Nephron (organoid): ENCODE measurements at regions not wholly inside any gene's neighbourhood (a gene's known extent, or its start where the extent isn't known, plus 50 kb on each side); places are given as distances from the start of the nearest gene placed in this dataset.

Experiments used
- H3K27ac Mint-ChIP-seq, 3 experiments: 2 replicates each; pipeline ENCODE4 v1.8.0; 2020; ENCODE audit warnings: mixed read lengths in 3 of 3, mild to moderate bottlenecking in 2 of 3, moderate library complexity in 1 of 3
- H3K27me3 Mint-ChIP-seq: 2 replicates; pipeline ENCODE4 v1.8.0; 2021; ENCODE audit warnings: low read depth, mild to moderate bottlenecking, moderate library complexity, mixed read lengths
- H3K36me3 Mint-ChIP-seq: 2 replicates; pipeline ENCODE4 v1.8.0; 2020; ENCODE audit warnings: low read depth, mixed read lengths
- H3K4me1 Mint-ChIP-seq: 2 replicates; pipeline ENCODE4 v1.8.0; 2020; ENCODE audit warnings: mixed read lengths
- H3K4me3 Mint-ChIP-seq, 3 experiments: 2 replicates each; pipeline ENCODE4 v1.8.0; 2020; ENCODE audit warnings: mild to moderate bottlenecking in 3 of 3, mixed read lengths in 3 of 3, moderate library complexity in 2 of 3
- H3K9me3 Mint-ChIP-seq: 2 replicates; pipeline ENCODE4 v1.8.0; 2020; ENCODE audit warnings: mixed read lengths
- TF ChIP-seq, protein P1 (sequence below), 3 experiments: fragments of 200-600 bp; sonication (generic); IDR thresholded peaks; one replicate each; pipeline ENCODE4 v1.5.0; 2021; ENCODE audit warnings: antibody characterized with exemption in 3 of 3; ENCODE audit not compliant: unreplicated experiment in 3 of 3

DNA sequence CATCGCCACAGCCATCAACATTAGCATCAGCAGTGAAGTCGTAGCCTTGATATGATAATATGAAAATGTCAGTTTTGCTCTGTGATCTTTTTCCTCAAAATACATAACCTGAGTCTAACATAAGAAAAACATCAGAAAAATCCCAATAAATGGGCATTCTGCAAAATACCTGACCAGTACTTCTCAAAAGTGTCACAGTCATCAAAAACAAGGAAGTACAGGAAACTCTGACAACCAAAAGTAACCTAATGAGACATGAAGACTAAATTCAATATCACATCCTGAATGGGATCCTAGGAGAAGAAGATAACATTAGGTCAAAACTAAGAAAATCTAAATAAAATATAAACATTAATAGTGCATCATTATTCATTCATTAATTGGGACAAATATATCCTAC is 1731.0 kb downstream of the SUCLG1 start:
- TF ChIP-seq, protein P1, sequence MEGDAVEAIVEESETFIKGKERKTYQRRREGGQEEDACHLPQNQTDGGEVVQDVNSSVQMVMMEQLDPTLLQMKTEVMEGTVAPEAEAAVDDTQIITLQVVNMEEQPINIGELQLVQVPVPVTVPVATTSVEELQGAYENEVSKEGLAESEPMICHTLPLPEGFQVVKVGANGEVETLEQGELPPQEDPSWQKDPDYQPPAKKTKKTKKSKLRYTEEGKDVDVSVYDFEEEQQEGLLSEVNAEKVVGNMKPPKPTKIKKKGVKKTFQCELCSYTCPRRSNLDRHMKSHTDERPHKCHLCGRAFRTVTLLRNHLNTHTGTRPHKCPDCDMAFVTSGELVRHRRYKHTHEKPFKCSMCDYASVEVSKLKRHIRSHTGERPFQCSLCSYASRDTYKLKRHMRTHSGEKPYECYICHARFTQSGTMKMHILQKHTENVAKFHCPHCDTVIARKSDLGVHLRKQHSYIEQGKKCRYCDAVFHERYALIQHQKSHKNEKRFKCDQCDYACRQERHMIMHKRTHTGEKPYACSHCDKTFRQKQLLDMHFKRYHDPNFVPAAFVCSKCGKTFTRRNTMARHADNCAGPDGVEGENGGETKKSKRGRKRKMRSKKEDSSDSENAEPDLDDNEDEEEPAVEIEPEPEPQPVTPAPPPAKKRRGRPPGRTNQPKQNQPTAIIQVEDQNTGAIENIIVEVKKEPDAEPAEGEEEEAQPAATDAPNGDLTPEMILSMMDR (IDR thresholded peaks at IDR 0.05; ENCODE audit: unreplicated experiment in 3 of 3): no peak
- Mint-ChIP-seq H3K27me3 (peaks cover 4% of the 10 kb centered on the region), H3K9me3 (no peaks in the 10 kb centered on the region), H3K36me3 (no peaks in the 10 kb centered on the region), H3K4me3 (no peak overlapping the region), H3K27ac (no peak overlapping the region), H3K4me1 (no peaks in the 10 kb centered on the region)

- Mint-ChIP-seq H3K27me3 (no peaks in the 10 kb centered on the region), H3K4me3 (no peak overlapping the region), H3K9me3 (no peaks in the 10 kb centered on the region), H3K36me3 (no peaks in the 10 kb centered on the region), H3K27ac (no peak overlapping the region), H3K4me1 (no peaks in the 10 kb centered on the region)
- TF ChIP-seq, protein P1 (IDR thresholded peaks at IDR 0.05; ENCODE audit: unreplicated experiment in 3 of 3): no peak
These were observed 1750.4 kb downstream of the SUCLG1 start for GRCh38 chr2:82708681-82709080.

GRCh38 chr2:82697231-82697630 is 1761.8 kb downstream of the SUCLG1 start:
- TF ChIP-seq, protein P1 (IDR thresholded peaks at IDR 0.05; ENCODE audit: unreplicated experiment in 3 of 3): no peak
- Mint-ChIP-seq H3K27ac (no peak overlapping the region), H3K4me1 (no peaks in the 10 kb centered on the region), H3K27me3 (no peaks in the 10 kb centered on the region), H3K9me3 (no peaks in the 10 kb centered on the region), H3K36me3 (no peaks in the 10 kb centered on the region), H3K4me3 (no peak overlapping the region)

- H3K27ac Mint-ChIP-seq: no peak overlapping the region
- no peaks in the 10 kb centered on the region for H3K27me3 Mint-ChIP-seq
- H3K4me3 Mint-ChIP-seq: no peak overlapping the region
- no peaks in the 10 kb centered on the region for H3K9me3 Mint-ChIP-seq
- no peaks in the 10 kb centered on the region for H3K36me3 Mint-ChIP-seq
- no peaks in the 10 kb centered on the region for H3K4me1 Mint-ChIP-seq
- TF ChIP-seq, protein P1 (IDR thresholded peaks at IDR 0.05; ENCODE audit: unreplicated experiment in 3 of 3): no peak
These were observed 1764.6 kb downstream of the SUCLG1 start for GRCh38 chr2:82694431-82694830.

- TF ChIP-seq, protein P1 (IDR thresholded peaks at IDR 0.05; ENCODE audit: unreplicated experiment in 3 of 3): no peak
- peaks cover 2% of the 10 kb centered on the region for H3K9me3 Mint-ChIP-seq
- H3K4me3 Mint-ChIP-seq: no peak overlapping the region
- H3K27me3 Mint-ChIP-seq: no peaks in the 10 kb centered on the region
- H3K27ac Mint-ChIP-seq: no peak overlapping the region
- H3K36me3 Mint-ChIP-seq: no peaks in the 10 kb centered on the region
- no peaks in the 10 kb centered on the region for H3K4me1 Mint-ChIP-seq
These were observed 1768.2 kb downstream of the SUCLG1 start for GRCh38 chr2:82690757-82691411.

DNA sequence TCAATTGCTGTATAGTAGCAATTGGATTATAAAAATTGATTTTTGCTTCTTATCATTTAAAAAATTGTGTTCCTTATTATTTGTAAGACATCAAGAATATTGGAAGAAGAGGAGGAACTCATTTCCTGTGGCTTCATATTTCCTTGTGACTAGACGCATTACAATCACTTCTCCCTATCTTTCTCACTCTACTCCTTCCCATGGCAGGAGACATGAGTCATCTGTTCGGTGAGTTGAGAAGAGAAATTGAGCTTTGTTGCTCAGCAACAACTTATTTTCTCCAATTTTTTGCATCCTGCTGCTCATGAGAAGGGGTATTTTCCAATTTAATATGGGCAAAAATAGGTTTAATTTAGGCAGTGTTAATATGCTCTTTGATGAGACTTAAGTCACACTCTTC is 1783.9 kb downstream of the SUCLG1 start:
- Mint-ChIP-seq H3K4me1 (no peaks in the 10 kb centered on the region), H3K4me3 (no peak overlapping the region), H3K27ac (no peak overlapping the region), H3K9me3 (no peaks in the 10 kb centered on the region), H3K36me3 (no peaks in the 10 kb centered on the region), H3K27me3 (no peaks in the 10 kb centered on the region)
- TF ChIP-seq, protein P1 (IDR thresholded peaks at IDR 0.05; ENCODE audit: unreplicated experiment in 3 of 3): no peak
